Inflammatory macrophage (primary cell): ENCODE measurements at regions not wholly inside any gene's neighbourhood (a gene's known extent, or its start where the extent isn't known, plus 50 kb on each side); places are given as distances from the start of the nearest gene placed in this dataset.

Source experiments
- DNase-seq, 2 donors: peaks; one replicate each; pipeline ENCODE4 v3.0.0-alpha.2; 2020 to 2022

- no peak for DNase-seq
Measured at GRCh38 chr6:146904596-146904995, 299.6 kb upstream of the STXBP5 start.

GRCh38 chr6:146905181-146905704 is 299.0 kb upstream of the STXBP5 start:
- no peak for DNase-seq

DNA sequence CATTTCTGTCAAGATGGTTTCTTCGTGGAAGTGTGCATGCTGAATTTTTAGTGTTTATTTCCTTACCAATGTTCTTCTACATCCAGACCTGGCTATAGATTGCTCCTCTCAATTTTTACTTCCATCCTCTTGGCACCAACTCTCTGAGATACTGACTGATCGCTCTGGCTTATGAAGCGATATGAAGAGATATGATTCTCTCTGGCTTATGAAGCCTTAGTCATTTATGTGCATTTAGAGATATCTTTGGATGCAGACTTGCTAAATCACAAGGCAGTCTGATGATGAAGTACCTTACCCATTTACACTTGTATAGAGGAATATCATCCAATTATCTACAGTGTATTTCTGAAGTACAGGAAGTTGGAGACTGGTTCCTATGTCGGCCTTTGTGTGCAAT is 295.4 kb upstream of the STXBP5 start:
- no peak for DNase-seq

GRCh38 chr6:146909376-146909775 is 294.8 kb upstream of the STXBP5 start:
- no peak for DNase-seq

DNA sequence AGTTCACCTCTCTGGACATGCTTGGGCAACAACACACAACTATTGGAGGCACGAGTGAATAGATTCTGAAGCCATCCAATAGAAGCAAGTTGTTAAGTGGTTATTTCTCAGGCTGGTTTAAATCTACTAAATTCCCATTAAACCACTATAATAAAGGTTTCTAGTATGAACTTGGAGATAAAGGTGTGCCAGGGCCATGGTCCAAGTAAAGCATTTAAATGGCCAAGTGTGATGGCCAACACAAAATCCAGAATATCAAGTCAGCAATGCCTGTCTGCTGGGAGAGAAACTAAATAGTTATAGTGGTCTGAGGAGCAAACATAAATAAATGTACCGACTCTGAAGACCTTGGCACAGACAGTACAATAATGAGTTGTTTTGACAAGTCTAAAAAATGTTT is 294.3 kb upstream of the STXBP5 start:
- DNase-seq, result no peak

DNA sequence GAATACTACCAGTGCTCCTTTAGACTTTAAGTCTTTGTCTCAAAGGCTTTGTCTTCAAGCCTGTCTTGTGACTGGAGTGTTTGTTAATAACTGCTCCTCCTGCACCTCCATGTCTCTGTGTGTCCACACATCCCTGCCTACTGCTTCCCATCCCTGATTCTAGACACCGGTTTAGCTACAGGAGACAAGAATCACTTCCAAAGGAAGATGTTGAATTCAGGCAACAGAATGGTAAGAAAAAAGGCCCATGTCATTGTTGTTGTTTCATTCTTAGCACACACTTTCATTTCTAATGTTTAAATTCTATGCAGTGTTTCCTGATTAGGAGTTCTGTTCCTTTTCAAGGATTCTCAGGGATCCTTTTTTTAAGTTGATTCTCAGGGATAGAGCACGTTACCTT is 293.6 kb upstream of the STXBP5 start:
- peak; percentile 20 to 25 for DNase-seq

GRCh38 chr6:146911635-146912215 is 292.5 kb upstream of the STXBP5 start:
- no peak for DNase-seq

- DNase-seq, result peak; percentile 18 to 55
Measured at GRCh38 chr6:146912730-146913685, 291.2 kb upstream of the STXBP5 start.

DNA sequence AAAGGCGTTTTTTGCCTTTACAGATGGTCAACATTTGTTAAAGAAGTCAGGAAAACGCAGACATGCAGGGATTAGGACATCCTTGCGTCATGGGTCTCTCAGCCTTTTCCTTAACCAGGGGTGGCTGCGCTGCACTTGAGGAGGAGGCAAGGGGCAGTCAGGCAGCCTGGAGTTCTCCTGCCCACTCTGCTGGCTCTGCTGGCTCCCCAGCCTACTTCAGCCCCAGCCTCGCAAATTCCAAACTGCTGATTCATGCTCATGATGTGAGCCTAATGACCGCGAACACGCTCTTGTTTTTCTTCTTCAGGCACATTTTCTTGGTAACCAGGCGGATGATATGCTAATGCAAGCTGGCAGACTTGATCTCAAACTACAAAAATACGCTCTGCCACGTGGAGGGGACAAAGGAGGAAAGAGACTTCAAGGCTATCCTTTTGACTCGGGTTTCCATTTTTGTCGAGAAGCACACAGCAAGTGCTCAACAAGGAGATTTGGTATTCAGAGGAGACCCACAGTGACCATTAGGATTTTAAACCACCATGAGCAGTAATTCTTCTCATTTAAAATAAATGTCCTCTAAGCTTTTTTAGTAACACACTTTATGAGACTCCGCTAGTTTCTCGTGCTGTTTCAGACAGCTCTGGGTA is 290.3 kb upstream of the STXBP5 start:
- DNase-seq, result peak; percentile 76 to 92

- DNase-seq, result peak; percentile 86 to 91
Measured at GRCh38 chr6:146914489-146915483, 289.4 kb upstream of the STXBP5 start.

GRCh38 chr6:146915671-146916127 is 288.5 kb upstream of the STXBP5 start:
- peak; percentile 72 to 73 for DNase-seq

- peak; percentile 24 to 52 for DNase-seq
Measured at GRCh38 chr6:146916435-146917025, 287.7 kb upstream of the STXBP5 start.

DNA sequence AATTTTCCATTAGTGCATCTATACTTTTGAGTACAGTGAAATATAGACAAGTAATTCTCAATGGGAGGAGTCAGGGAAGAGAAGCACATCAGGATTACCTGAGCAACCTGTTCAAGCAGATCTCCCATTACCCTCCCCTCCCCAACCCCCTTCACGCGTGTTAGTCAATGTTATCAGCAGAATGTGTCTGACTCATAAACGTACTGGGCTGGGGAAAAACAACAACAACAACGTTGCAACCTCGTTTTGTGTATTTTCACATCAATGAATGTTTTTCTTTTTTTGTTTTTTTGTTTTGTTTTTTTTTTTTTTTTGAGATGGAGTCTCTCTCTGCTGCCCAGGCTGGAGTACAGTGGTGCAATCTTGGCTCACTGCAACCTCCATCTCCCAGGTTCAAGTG is 287.0 kb upstream of the STXBP5 start:
- DNase-seq, result no peak

GRCh38 chr6:146917979-146918378 is 286.2 kb upstream of the STXBP5 start:
- DNase-seq, result no peak

- no peak for DNase-seq
Measured at GRCh38 chr6:146919017-146919416, 285.2 kb upstream of the STXBP5 start.

GRCh38 chr6:146923205-146923833 is 280.9 kb upstream of the STXBP5 start:
- no peak for DNase-seq

DNA sequence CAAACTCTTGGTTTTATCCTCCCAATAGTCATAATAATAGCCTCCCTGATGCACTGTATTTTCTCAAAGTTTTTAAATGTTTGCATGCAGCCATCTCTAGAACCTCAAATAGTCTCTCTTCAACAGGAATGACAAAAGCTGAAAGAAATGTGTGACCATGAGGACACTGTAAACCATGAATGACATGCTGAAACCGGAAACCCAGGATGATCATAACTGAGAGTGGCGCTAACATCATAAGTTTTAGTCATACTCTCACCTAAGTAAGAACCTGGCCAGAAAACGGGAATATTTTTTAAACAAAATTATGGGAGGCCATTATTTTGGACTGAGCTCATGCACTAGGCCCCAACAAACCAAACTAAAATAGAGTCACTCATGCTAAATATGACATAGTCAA is 278.4 kb upstream of the STXBP5 start:
- no peak for DNase-seq

DNA sequence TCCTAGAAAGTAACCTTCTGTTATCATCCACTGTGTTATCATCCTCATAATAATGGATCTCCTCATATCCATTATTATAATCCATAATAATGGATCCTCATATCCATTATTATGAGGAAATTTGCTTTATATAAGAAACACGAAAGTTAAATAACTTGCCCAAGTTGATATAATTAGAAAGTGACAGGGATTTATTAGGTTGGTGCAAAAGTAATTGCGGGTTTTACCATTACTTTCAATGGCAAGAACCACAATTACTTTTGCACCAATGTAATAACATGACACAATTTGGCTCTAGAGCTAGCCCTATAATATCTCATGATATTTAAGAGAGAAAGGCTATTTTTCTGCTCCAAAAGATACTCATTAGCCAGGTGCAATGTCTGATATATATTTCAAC is 275.7 kb upstream of the STXBP5 start:
- no peak for DNase-seq

GRCh38 chr6:146931214-146931613 is 273.0 kb upstream of the STXBP5 start:
- DNase-seq, result no peak

- DNase-seq, result no peak
Measured at GRCh38 chr6:146937316-146937715, 266.9 kb upstream of the STXBP5 start.

GRCh38 chr6:146938266-146938665 is 266.0 kb upstream of the STXBP5 start:
- DNase-seq, result no peak
